MCF 10A (cell line): ENCODE measurements at regions not wholly inside any gene's neighbourhood (a gene's known extent, or its start where the extent isn't known, plus 50 kb on each side); places are given as distances from the start of the nearest gene placed in this dataset.

Source experiments
- BruUV-seq: library from RNA; stranded (reverse); fragments of 400-500 nt; replicated peaks from 2 replicates; lab custom pipeline; 2021; lab: Mats Ljungman, UMichigan
- CTCF ChIA-PET: fragments of 300-600 bp; sonication (Branson Sonifier 250); formaldehyde crosslinking; extraction: SDS; loops from one replicate; lab custom pipeline; 2021; ENCODE audit warnings: antibody characterized with exemption, inconsistent platforms; lab: Yijun Ruan, JAX
- POLR2A ChIA-PET: fragments of 300-600, 350-650 bp; sonication (Branson Sonifier 250); formaldehyde crosslinking; extraction: SDS; loops from one replicate; lab custom pipeline; 2020; ENCODE audit warnings: antibody characterized with exemption, inconsistent platforms; lab: Yijun Ruan, JAX
- DNase-seq: peaks from one replicate; pipeline ENCODE4 v3.0.0-alpha.2; 2018; ENCODE audit not compliant: unreplicated experiment
- H3K27ac Mint-ChIP-seq: one replicate; pipeline ENCODE4 v1.8.0; 2022; ENCODE audit warnings: mild to moderate bottlenecking, low read depth, mixed read lengths; ENCODE audit not compliant: unreplicated experiment
- H3K27me3 Mint-ChIP-seq: one replicate; pipeline ENCODE4 v1.8.0; 2022; ENCODE audit warnings: mixed read lengths; ENCODE audit not compliant: insufficient read depth, unreplicated experiment
- H3K36me3 Mint-ChIP-seq: one replicate; pipeline ENCODE4 v1.8.0; 2022; ENCODE audit warnings: mild to moderate bottlenecking, moderate library complexity, mixed read lengths; ENCODE audit not compliant: insufficient read depth, unreplicated experiment
- H3K4me1 Mint-ChIP-seq: one replicate; pipeline ENCODE4 v1.8.0; 2022; ENCODE audit warnings: mixed read lengths; ENCODE audit not compliant: insufficient read depth, unreplicated experiment
- H3K4me3 Mint-ChIP-seq: one replicate; pipeline ENCODE4 v1.8.0; 2022; ENCODE audit warnings: mild to moderate bottlenecking, moderate library complexity, mixed read lengths; ENCODE audit not compliant: unreplicated experiment
- H3K9me3 Mint-ChIP-seq: one replicate; pipeline ENCODE4 v1.8.0; 2022; ENCODE audit warnings: mixed read lengths; ENCODE audit not compliant: unreplicated experiment
- intact Hi-C: fragments of 100-400 bp; cut with micrococcal nuclease; formaldehyde crosslinking; loops from 2 replicates; pipeline ENCODE4 v1.14.1; 2022
- TF ChIP-seq, protein P1 (sequence below): fragments of 200-600 bp; IDR thresholded peaks from one replicate; pipeline ENCODE4 v1.8.0; 2022; ENCODE audit warnings: antibody characterized with exemption, mild to moderate bottlenecking; ENCODE audit not compliant: unreplicated experiment

DNA sequence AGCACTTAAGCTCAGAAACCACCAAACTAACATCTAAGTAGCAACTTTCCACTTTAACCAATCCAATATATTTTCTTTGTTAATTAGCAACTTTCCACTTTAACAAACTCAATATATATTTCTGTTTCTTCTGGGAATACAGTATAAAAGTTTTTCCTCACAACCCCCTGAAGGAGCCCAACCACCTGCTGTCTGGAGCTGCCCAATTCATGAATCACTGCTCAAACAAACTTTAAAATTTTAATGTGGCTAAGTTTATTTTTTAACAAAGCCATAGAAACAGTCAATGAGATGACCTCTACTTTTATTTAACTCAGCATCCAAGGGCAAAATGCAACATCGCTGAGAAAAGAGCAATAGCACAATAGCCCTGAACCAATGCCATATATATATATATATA lies 500.1 kb downstream of the EPM2A start:
- POLR2A ChIA-PET = no interaction called here

DNA sequence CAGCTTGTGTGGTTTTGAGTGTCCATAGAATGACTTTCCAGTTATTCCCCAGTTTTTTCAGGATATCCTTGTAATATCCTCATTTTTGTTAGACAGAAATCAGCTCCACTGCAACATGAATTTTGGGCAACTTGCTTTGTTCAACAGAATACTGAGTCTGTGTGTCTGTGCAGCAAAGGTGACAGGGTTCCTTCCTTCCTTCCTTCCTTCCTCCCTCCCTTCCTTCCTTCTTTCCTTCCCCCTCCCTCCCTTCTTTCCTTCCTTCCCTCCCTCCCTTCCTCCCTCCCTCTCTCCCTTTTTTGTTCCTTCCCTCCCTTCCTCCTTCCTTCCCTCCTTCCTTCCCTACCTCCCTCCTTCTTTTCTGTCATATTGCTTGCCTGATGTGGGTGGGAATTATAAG lies 496.5 kb downstream of the EPM2A start:
- Mint-ChIP-seq H3K4me3 (no peak overlapping the region), H3K4me1 (peaks cover 6% of the 10 kb centered on the region), H3K27ac (no peak overlapping the region), H3K27me3 (no peaks in the 10 kb centered on the region), H3K9me3 (peaks cover 9% of the 10 kb centered on the region), H3K36me3 (no peaks in the 10 kb centered on the region)
- BruUV-seq = no TSS peak
- CTCF ChIA-PET = interaction anchor here (0.6 kb wide), 1 partner anchor 394 kb away, joined by 3 read pairs; no protein-coding TSS in a partner anchor
- TF ChIP-seq, protein P1, sequence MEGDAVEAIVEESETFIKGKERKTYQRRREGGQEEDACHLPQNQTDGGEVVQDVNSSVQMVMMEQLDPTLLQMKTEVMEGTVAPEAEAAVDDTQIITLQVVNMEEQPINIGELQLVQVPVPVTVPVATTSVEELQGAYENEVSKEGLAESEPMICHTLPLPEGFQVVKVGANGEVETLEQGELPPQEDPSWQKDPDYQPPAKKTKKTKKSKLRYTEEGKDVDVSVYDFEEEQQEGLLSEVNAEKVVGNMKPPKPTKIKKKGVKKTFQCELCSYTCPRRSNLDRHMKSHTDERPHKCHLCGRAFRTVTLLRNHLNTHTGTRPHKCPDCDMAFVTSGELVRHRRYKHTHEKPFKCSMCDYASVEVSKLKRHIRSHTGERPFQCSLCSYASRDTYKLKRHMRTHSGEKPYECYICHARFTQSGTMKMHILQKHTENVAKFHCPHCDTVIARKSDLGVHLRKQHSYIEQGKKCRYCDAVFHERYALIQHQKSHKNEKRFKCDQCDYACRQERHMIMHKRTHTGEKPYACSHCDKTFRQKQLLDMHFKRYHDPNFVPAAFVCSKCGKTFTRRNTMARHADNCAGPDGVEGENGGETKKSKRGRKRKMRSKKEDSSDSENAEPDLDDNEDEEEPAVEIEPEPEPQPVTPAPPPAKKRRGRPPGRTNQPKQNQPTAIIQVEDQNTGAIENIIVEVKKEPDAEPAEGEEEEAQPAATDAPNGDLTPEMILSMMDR = no peak
- POLR2A ChIA-PET = no interaction called here
- intact Hi-C loops = no loop called here
- no peak for DNase-seq

More for the DNA sequence above, 500.1 kb downstream of the EPM2A start:
- Mint-ChIP-seq H3K4me1 (no peaks in the 10 kb centered on the region), H3K4me3 (no peak overlapping the region), H3K27ac (no peak overlapping the region), H3K27me3 (no peaks in the 10 kb centered on the region), H3K9me3 (peaks cover 17% of the 10 kb centered on the region), H3K36me3 (no peaks in the 10 kb centered on the region)
- CTCF ChIA-PET = interaction anchor here (1.1 kb wide), 1 partner anchor 22 kb away, joined by 4 read pairs; no protein-coding TSS in a partner anchor
- BruUV-seq = no TSS peak
- TF ChIP-seq, protein P1 = no peak
- no peak for DNase-seq
- intact Hi-C loops = no loop called here

DNA sequence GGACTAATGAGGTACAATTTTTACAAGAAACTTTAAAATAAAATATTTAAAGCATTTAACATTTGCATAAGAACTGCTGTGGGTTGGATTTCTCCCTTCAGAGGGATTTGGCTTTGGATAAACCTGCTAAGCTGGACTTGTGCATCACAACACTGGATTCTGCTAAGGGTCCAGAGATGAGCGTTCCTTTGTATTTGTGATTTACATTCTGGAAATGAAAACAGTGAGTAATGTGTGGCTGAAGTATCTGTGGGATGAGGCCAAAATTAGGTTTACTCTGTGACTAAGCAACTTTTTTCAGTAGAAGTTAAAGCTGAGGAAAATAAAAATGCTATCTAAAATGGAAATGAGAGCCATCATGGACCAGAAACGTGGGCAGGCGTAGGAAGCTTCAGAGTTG lies 494.3 kb downstream of the EPM2A start:
- TF ChIP-seq, protein P1 = no peak
- intact Hi-C loops = no loop called here
- peak; percentile 40 for DNase-seq
- Mint-ChIP-seq H3K27me3 (no peaks in the 10 kb centered on the region), H3K4me1 (peaks cover 6% of the 10 kb centered on the region), H3K36me3 (no peaks in the 10 kb centered on the region), H3K9me3 (peaks cover 3% of the 10 kb centered on the region), H3K27ac (no peak overlapping the region), H3K4me3 (no peak overlapping the region)
- ChIA-PET POLR2A (interaction anchor here (0.6 kb wide), 1 partner anchor 246 kb away, joined by 3 read pairs; no protein-coding TSS in a partner anchor), CTCF (interaction anchor here (0.5 to 1.5 kb wide), 5 partner anchors 9 to 392 kb away, joined by 3 to 5 read pairs (median 3); no protein-coding TSS in a partner anchor)
- BruUV-seq = no TSS peak

DNA sequence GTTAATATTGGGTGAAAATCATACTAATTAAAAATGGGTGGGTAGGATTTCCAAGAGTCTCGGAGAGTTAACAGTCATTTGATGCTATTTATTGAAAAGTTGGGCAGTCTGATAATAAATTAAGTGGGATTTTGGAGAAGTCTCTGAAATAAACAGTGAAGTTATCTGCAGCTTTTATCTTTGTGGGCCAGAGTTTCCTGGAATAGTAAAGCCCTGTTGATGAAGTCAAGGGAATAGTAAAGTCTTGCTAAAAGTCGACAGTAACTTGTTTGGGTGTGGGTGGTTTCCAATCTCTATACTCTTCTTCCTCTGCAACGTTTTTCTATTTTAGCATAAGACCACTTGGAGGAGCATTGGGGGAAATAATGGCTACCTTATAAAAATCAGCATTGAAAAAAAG lies 493.6 kb downstream of the EPM2A start:
- no TSS peak for BruUV-seq
- Mint-ChIP-seq H3K4me1 (peaks cover 6% of the 10 kb centered on the region), H3K27ac (no peak overlapping the region), H3K4me3 (no peak overlapping the region), H3K36me3 (no peaks in the 10 kb centered on the region), H3K27me3 (no peaks in the 10 kb centered on the region), H3K9me3 (no peaks in the 10 kb centered on the region)
- TF ChIP-seq, protein P1 = no peak
- no peak for DNase-seq
- ChIA-PET POLR2A (interaction anchor here (0.6 kb wide), 1 partner anchor 245 kb away, joined by 3 read pairs; no protein-coding TSS in a partner anchor), CTCF (interaction anchor here (0.7 to 1.5 kb wide), 4 partner anchors 9 to 392 kb away, joined by 3 to 4 read pairs (median 3); no protein-coding TSS in a partner anchor)
- intact Hi-C loops = no loop called here
